Thymus (tissue), 11 donors: ENCODE measurements at regions not wholly inside any gene's neighbourhood (a gene's known extent, or its start where the extent isn't known, plus 50 kb on each side); places are given as distances from the start of the nearest gene placed in this dataset.

Experiments used
- DNase-seq, 9 donors: peaks; one replicate each; pipeline ENCODE4 v3.0.0-alpha.2; 2013; ENCODE audit warnings: low spot score in 9 of 9, low read depth in 6 of 9, missing footprints in 1 of 9
- H3K27ac ChIP-seq, 2 donors: one replicate each; pipeline ENCODE4 v1.5.1; 2013; ENCODE audit warnings: control low read depth in 1 of 2, low read depth in 1 of 2, low read length in 1 of 2, mild to moderate bottlenecking in 1 of 2, moderate library complexity in 1 of 2
- H3K27me3 ChIP-seq, 2 donors: one replicate each; pipeline ENCODE4 v1.5.1; 2013; ENCODE audit warnings: low read length in 1 of 2; ENCODE audit not compliant: control insufficient read depth in 2 of 2, insufficient read depth in 1 of 2
- H3K36me3 ChIP-seq, 2 donors: one replicate each; pipeline ENCODE4 v1.5.1; 2013; ENCODE audit warnings: low read length in 1 of 2, mild to moderate bottlenecking in 1 of 2, moderate library complexity in 1 of 2; ENCODE audit not compliant: control insufficient read depth in 2 of 2, insufficient read depth in 2 of 2
- H3K4me1 ChIP-seq, 2 donors: one replicate each; pipeline ENCODE4 v1.5.1; 2013; ENCODE audit warnings: low read length in 2 of 2; ENCODE audit not compliant: control insufficient read depth in 2 of 2, insufficient read depth in 2 of 2
- H3K4me3 ChIP-seq, 2 donors: one replicate each; pipeline ENCODE4 v1.5.1; 2013; ENCODE audit warnings: low read length in 2 of 2, control low read depth in 1 of 2, mild to moderate bottlenecking in 1 of 2
- H3K9me3 ChIP-seq, 2 donors: one replicate each; pipeline ENCODE4 v1.5.1; 2013; ENCODE audit warnings: low read length in 1 of 2, mild to moderate bottlenecking in 1 of 2; ENCODE audit not compliant: control insufficient read depth in 2 of 2, insufficient read depth in 1 of 2
- WGBS: extraction: QIAGEN DNeasy Blood & Tissue Kit; methylation state at CpG from one replicate; pipeline ENCODE4 v1.1.7; 2013; 5-methylcytosine and 5-hydroxymethylcytosine counted together
- donor health status: healthy.

GRCh38 chr2:79394485-79394859 is 118.4 kb upstream of the CTNNA2 start:
- Histone ChIP-seq H3K27ac (no peak overlapping the region), H3K4me3 (no peak overlapping the region), H3K9me3 (no peaks in the 10 kb centered on the region), H3K4me1 (no peaks in the 10 kb centered on the region), H3K36me3 (no peaks in the 10 kb centered on the region), H3K27me3 (no peaks in the 10 kb centered on the region)
- no peak for DNase-seq
- 84% methylated on average over 1 of the region's 1 CpG for WGBS

DNA sequence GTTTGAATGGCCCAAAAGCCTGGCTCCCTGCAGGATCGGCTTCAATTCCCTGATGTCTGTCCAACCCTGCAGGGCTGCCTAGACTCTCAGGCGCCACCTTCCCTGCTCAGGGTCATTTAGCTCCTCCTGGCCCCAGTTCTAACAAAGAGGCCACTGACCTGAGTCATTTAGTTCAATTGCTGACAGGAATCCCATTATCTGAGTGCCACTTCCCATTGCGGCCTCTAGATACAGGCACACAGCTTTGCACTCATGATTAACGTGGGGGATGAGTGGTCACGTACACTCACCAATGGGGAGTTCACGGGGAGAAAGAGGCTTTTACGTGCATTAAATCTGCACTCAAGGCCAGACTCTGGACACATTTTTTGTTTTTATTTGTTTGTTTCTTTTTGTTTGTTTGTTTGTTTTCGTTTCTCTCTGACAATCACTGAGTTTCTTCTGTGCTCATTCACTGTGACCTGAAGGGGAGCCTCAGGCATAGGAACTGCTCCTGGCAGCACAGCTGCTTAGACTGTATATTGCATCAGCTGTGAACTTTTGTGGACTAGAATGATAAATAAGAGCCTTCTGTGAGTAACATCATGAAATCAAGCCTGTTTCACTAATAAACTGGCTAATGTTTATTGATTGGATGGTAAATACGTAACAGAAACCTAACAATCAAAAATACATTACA is 118.9 kb upstream of the CTNNA2 start:
- no peak overlapping the region for H3K4me3 ChIP-seq
- DNase-seq: no peak
- H3K9me3 ChIP-seq: no peaks in the 10 kb centered on the region
- no peak overlapping the region for H3K27ac ChIP-seq
- no peaks in the 10 kb centered on the region for H3K27me3 ChIP-seq
- H3K36me3 ChIP-seq: no peaks in the 10 kb centered on the region
- WGBS: 47% methylated on average over 9 of the region's 9 CpGs
- no peaks in the 10 kb centered on the region for H3K4me1 ChIP-seq

GRCh38 chr2:79393107-79393685 is 119.7 kb upstream of the CTNNA2 start:
- Histone ChIP-seq H3K27ac (no peak overlapping the region), H3K4me1 (no peaks in the 10 kb centered on the region), H3K9me3 (no peaks in the 10 kb centered on the region), H3K4me3 (no peak overlapping the region), H3K36me3 (no peaks in the 10 kb centered on the region), H3K27me3 (no peaks in the 10 kb centered on the region)
- 71% methylated on average over 5 of the region's 5 CpGs for WGBS
- DNase-seq: no peak

- Histone ChIP-seq H3K27ac (no peak overlapping the region), H3K27me3 (no peaks in the 10 kb centered on the region), H3K9me3 (no peaks in the 10 kb centered on the region), H3K36me3 (no peaks in the 10 kb centered on the region), H3K4me3 (no peak overlapping the region), H3K4me1 (no peaks in the 10 kb centered on the region)
- no peak for DNase-seq
- 92% methylated on average over 3 of the region's 3 CpGs for WGBS
These were observed 123.4 kb upstream of the CTNNA2 start for GRCh38 chr2:79389481-79389880.

DNA sequence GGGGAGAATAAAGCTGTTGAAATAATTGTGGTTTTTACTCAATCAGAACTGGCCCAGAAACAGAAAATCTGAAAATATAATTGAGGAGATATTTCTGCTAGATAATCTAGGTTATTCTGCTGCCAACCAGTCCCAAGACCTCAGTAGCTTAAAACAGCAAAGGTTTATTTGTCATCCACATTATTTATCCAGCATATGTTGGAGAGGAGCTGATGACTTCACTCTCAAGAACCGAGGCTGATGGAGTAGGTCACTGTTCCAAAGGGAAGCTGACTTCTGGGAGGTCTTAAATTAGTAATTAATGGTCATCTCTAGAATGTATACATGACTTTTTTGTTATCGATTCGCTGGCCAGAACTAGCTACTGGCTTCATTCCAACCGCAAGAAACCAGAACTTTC is 124.8 kb upstream of the CTNNA2 start:
- H3K27me3 ChIP-seq: no peaks in the 10 kb centered on the region
- no peak for DNase-seq
- no peaks in the 10 kb centered on the region for H3K4me1 ChIP-seq
- no peaks in the 10 kb centered on the region for H3K36me3 ChIP-seq
- 91% methylated on average over 4 of the region's 4 CpGs for WGBS
- H3K4me3 ChIP-seq: no peak overlapping the region
- no peaks in the 10 kb centered on the region for H3K9me3 ChIP-seq
- no peak overlapping the region for H3K27ac ChIP-seq

- no peaks in the 10 kb centered on the region for H3K9me3 ChIP-seq
- 92% methylated on average over 4 of the region's 4 CpGs for WGBS
- no peaks in the 10 kb centered on the region for H3K27me3 ChIP-seq
- H3K27ac ChIP-seq: no peak overlapping the region
- no peak for DNase-seq
- no peak overlapping the region for H3K4me3 ChIP-seq
- no peaks in the 10 kb centered on the region for H3K4me1 ChIP-seq
- no peaks in the 10 kb centered on the region for H3K36me3 ChIP-seq
These were observed 125.4 kb upstream of the CTNNA2 start for GRCh38 chr2:79387431-79387830.

DNA sequence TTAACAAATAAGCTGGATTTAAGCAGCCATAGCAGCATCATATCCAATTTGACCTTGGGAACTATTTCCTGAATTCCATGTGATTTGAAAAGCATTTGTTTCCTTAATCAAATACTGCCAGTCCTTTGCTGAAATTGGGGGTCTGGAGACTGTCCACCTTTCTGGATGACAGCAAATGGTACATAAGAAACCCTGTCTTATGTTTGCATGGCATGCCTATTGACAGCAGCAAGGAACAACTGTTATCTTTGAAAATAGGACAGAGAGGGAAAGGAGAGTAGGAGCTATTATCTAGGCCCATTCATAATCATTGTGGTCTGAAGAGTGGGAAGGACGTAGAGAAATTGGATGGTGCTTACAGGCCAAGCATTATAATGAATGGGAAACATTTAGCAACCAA is 129.2 kb upstream of the CTNNA2 start:
- no peaks in the 10 kb centered on the region for H3K36me3 ChIP-seq
- 66% methylated on average over 1 of the region's 1 CpG for WGBS
- no peak for DNase-seq
- H3K27me3 ChIP-seq: no peaks in the 10 kb centered on the region
- H3K4me1 ChIP-seq: no peaks in the 10 kb centered on the region
- H3K9me3 ChIP-seq: no peaks in the 10 kb centered on the region
- H3K27ac ChIP-seq: no peak overlapping the region
- H3K4me3 ChIP-seq: no peak overlapping the region

- no peak overlapping the region for H3K27ac ChIP-seq
- WGBS: 87% methylated on average over 4 of the region's 4 CpGs
- H3K4me1 ChIP-seq: no peaks in the 10 kb centered on the region
- H3K27me3 ChIP-seq: no peaks in the 10 kb centered on the region
- H3K36me3 ChIP-seq: no peaks in the 10 kb centered on the region
- no peaks in the 10 kb centered on the region for H3K9me3 ChIP-seq
- H3K4me3 ChIP-seq: no peak overlapping the region
- DNase-seq: no peak
These were observed 137.0 kb upstream of the CTNNA2 start for GRCh38 chr2:79375817-79376216.

- H3K36me3 ChIP-seq: no peaks in the 10 kb centered on the region
- DNase-seq: no peak
- H3K27ac ChIP-seq: no peak overlapping the region
- H3K4me3 ChIP-seq: no peak overlapping the region
- peaks cover 0 to 2% of the 10 kb centered on the region in 2 donors for H3K9me3 ChIP-seq
- H3K27me3 ChIP-seq: no peaks in the 10 kb centered on the region
- H3K4me1 ChIP-seq: no peaks in the 10 kb centered on the region
- 71% methylated on average over 3 of the region's 4 CpGs for WGBS
These were observed 139.3 kb upstream of the CTNNA2 start for GRCh38 chr2:79373358-79374130.
